HG03064 (cell line): ENCODE measurements at regions not wholly inside any gene's neighbourhood (a gene's known extent, or its start where the extent isn't known, plus 50 kb on each side); places are given as distances from the start of the nearest gene placed in this dataset.

Experiments used
- ATAC-seq: cut with Tn5 transposase; IDR thresholded peaks from one replicate; pipeline ENCODE4 v1.9.1; 2021; ENCODE audit warnings: low read depth; ENCODE audit not compliant: unreplicated experiment

- ATAC-seq: no peak
Observed at GRCh38 chr21:35905096-35905962, 155.0 kb downstream of the SETD4 start.

GRCh38 chr21:35900539-35900938, 159.8 kb downstream of the SETD4 start:
- ATAC-seq: no peak

- ATAC-seq: no peak
Observed at GRCh38 chr21:35896060-35896459, 164.3 kb downstream of the SETD4 start.

- no peak for ATAC-seq
Observed at GRCh38 chr21:35895598-35895997, 164.7 kb downstream of the SETD4 start.

- ATAC-seq: no peak
Observed at GRCh38 chr21:35893156-35893555, 167.2 kb downstream of the SETD4 start.

- ATAC-seq: no peak
Observed at GRCh38 chr21:35886887-35887286, 173.4 kb downstream of the SETD4 start.

- ATAC-seq: no peak
Observed at GRCh38 chr21:35885942-35886541, 174.3 kb downstream of the SETD4 start.

GRCh38 chr21:35882791-35883240, 177.5 kb downstream of the SETD4 start:
- no peak for ATAC-seq

- no peak for ATAC-seq
Observed at GRCh38 chr21:35873441-35873840, 186.9 kb downstream of the SETD4 start.

- ATAC-seq: no peak
Observed at GRCh38 chr21:35871906-35872305, 188.4 kb downstream of the SETD4 start.

- ATAC-seq: no peak
Observed at GRCh38 chr21:35868869-35869223, 191.5 kb downstream of the SETD4 start.

- ATAC-seq: no peak
Observed at GRCh38 chr21:35868005-35868868, 192.1 kb downstream of the SETD4 start.

GRCh38 chr21:35864039-35864438, 196.3 kb downstream of the SETD4 start:
- ATAC-seq: no peak

- ATAC-seq: no peak
Observed at GRCh38 chr21:35862969-35863368, 197.4 kb downstream of the SETD4 start.

GRCh38 chr21:35861661-35862060, 198.7 kb downstream of the SETD4 start:
- no peak for ATAC-seq

GRCh38 chr21:35860189-35860869, 200.0 kb downstream of the SETD4 start:
- ATAC-seq: no peak

GRCh38 chr21:35859677-35860076, 200.6 kb downstream of the SETD4 start:
- ATAC-seq: no peak

- ATAC-seq: no peak
Observed at GRCh38 chr21:35857095-35857494, 203.2 kb downstream of the SETD4 start.

- ATAC-seq: no peak
Observed at GRCh38 chr21:35855484-35855883, 204.8 kb downstream of the SETD4 start.

GRCh38 chr21:35854281-35854680, 206.0 kb downstream of the SETD4 start:
- ATAC-seq: no peak
